MG63 (cell line): ENCODE measurements at regions not wholly inside any gene's neighbourhood (a gene's known extent, or its start where the extent isn't known, plus 50 kb on each side); places are given as distances from the start of the nearest gene placed in this dataset.

Experiments
- DNase-seq: peaks from one replicate; pipeline ENCODE4 v3.0.0-alpha.2; 2020
- H3K27me3 ChIP-seq: fragments of 250-450 bp; sonication (Bioruptor Pico); 2 replicates; pipeline ENCODE4 v1.5.1; 2020; ENCODE audit warnings: mild to moderate bottlenecking, moderate library complexity
- H3K36me3 ChIP-seq: fragments of 250-450 bp; sonication (Bioruptor Pico); 2 replicates; pipeline ENCODE4 v1.5.1; 2020; ENCODE audit warnings: mild to moderate bottlenecking, moderate library complexity
- H3K4me3 ChIP-seq: fragments of 250-450 bp; sonication (Bioruptor Pico); 2 replicates; pipeline ENCODE4 v1.5.1; 2020; ENCODE audit warnings: mild to moderate bottlenecking, moderate library complexity
- H3K9me3 ChIP-seq: fragments of 250-450 bp; sonication (Bioruptor Pico); 2 replicates; pipeline ENCODE4 v1.5.1; 2020; ENCODE audit warnings: mild to moderate bottlenecking, moderate library complexity

- Histone ChIP-seq H3K27me3 (no peaks in the 10 kb centered on the region), H3K36me3 (no peaks in the 10 kb centered on the region), H3K9me3 (no peaks in the 10 kb centered on the region), H3K4me3 (no peak overlapping the region)
- no peak for DNase-seq
These were observed 70.3 kb downstream of the KCNF1 start for GRCh38 chr2:10981941-10982431.

GRCh38 chr2:10982931-10983701, 71.4 kb downstream of the KCNF1 start:
- Histone ChIP-seq H3K9me3 (no peaks in the 10 kb centered on the region), H3K36me3 (no peaks in the 10 kb centered on the region), H3K27me3 (no peaks in the 10 kb centered on the region), H3K4me3 (no peak overlapping the region)
- no peak for DNase-seq

- DNase-seq: no peak
- no peaks in the 10 kb centered on the region for H3K9me3 ChIP-seq
- no peaks in the 10 kb centered on the region for H3K36me3 ChIP-seq
- H3K4me3 ChIP-seq: no peak overlapping the region
- no peaks in the 10 kb centered on the region for H3K27me3 ChIP-seq
These were observed 72.0 kb downstream of the KCNF1 start for GRCh38 chr2:10983711-10984110.

- no peaks in the 10 kb centered on the region for H3K36me3 ChIP-seq
- no peaks in the 10 kb centered on the region for H3K27me3 ChIP-seq
- H3K4me3 ChIP-seq: no peak overlapping the region
- no peaks in the 10 kb centered on the region for H3K9me3 ChIP-seq
- no peak for DNase-seq
These were observed 72.8 kb downstream of the KCNF1 start for GRCh38 chr2:10984418-10985135.

GRCh38 chr2:10985260-10985659, 73.5 kb downstream of the KCNF1 start:
- Histone ChIP-seq H3K36me3 (no peaks in the 10 kb centered on the region), H3K9me3 (no peaks in the 10 kb centered on the region), H3K4me3 (no peak overlapping the region), H3K27me3 (no peaks in the 10 kb centered on the region)
- no peak for DNase-seq

- no peaks in the 10 kb centered on the region for H3K36me3 ChIP-seq
- H3K27me3 ChIP-seq: no peaks in the 10 kb centered on the region
- DNase-seq: no peak
- no peak overlapping the region for H3K4me3 ChIP-seq
- no peaks in the 10 kb centered on the region for H3K9me3 ChIP-seq
These were observed 74.3 kb downstream of the KCNF1 start for GRCh38 chr2:10985901-10986535.

GRCh38 chr2:10987439-10987838, 75.7 kb downstream of the KCNF1 start:
- no peak for DNase-seq
- Histone ChIP-seq H3K36me3 (no peaks in the 10 kb centered on the region), H3K27me3 (no peaks in the 10 kb centered on the region), H3K4me3 (no peak overlapping the region), H3K9me3 (no peaks in the 10 kb centered on the region)

- DNase-seq: no peak
- Histone ChIP-seq H3K9me3 (no peaks in the 10 kb centered on the region), H3K4me3 (no peak overlapping the region), H3K36me3 (no peaks in the 10 kb centered on the region), H3K27me3 (no peaks in the 10 kb centered on the region)
These were observed 76.1 kb downstream of the KCNF1 start for GRCh38 chr2:10987861-10988260.

- Histone ChIP-seq H3K4me3 (no peak overlapping the region), H3K27me3 (no peaks in the 10 kb centered on the region), H3K9me3 (no peaks in the 10 kb centered on the region), H3K36me3 (no peaks in the 10 kb centered on the region)
- DNase-seq: no peak
These were observed 77.4 kb downstream of the KCNF1 start for GRCh38 chr2:10989151-10989550.

GRCh38 chr2:10989782-10990181, 78.0 kb downstream of the KCNF1 start:
- Histone ChIP-seq H3K27me3 (no peaks in the 10 kb centered on the region), H3K9me3 (no peaks in the 10 kb centered on the region), H3K36me3 (no peaks in the 10 kb centered on the region), H3K4me3 (no peak overlapping the region)
- DNase-seq: no peak

- H3K27me3 ChIP-seq: no peaks in the 10 kb centered on the region
- DNase-seq: no peak
These were observed 78.9 kb downstream of the KCNF1 start for GRCh38 chr2:10990561-10991111.

GRCh38 chr2:10992023-10992791, 80.5 kb downstream of the KCNF1 start:
- DNase-seq: no peak
- no peaks in the 10 kb centered on the region for H3K9me3 ChIP-seq
- H3K27me3 ChIP-seq: no peaks in the 10 kb centered on the region
- H3K36me3 ChIP-seq: no peaks in the 10 kb centered on the region
- no peak overlapping the region for H3K4me3 ChIP-seq

More at GRCh38 chr2:10990561-10991111, 78.9 kb downstream of the KCNF1 start:
- Histone ChIP-seq H3K36me3 (no peaks in the 10 kb centered on the region), H3K4me3 (no peak overlapping the region), H3K9me3 (no peaks in the 10 kb centered on the region)

GRCh38 chr2:10993001-10993481, 81.3 kb downstream of the KCNF1 start:
- Histone ChIP-seq H3K27me3 (no peaks in the 10 kb centered on the region), H3K36me3 (no peaks in the 10 kb centered on the region), H3K9me3 (no peaks in the 10 kb centered on the region), H3K4me3 (no peak overlapping the region)
- DNase-seq: peak; percentile 92

GRCh38 chr2:10995366-10995970, 83.7 kb downstream of the KCNF1 start:
- no peak for DNase-seq
- no peaks in the 10 kb centered on the region for H3K27me3 ChIP-seq
- no peaks in the 10 kb centered on the region for H3K36me3 ChIP-seq
- no peaks in the 10 kb centered on the region for H3K9me3 ChIP-seq
- no peak overlapping the region for H3K4me3 ChIP-seq

- H3K27me3 ChIP-seq: no peaks in the 10 kb centered on the region
- H3K4me3 ChIP-seq: no peak overlapping the region
- no peaks in the 10 kb centered on the region for H3K9me3 ChIP-seq
- H3K36me3 ChIP-seq: no peaks in the 10 kb centered on the region
- DNase-seq: no peak
These were observed 92.5 kb downstream of the KCNF1 start for GRCh38 chr2:11004199-11004598.

GRCh38 chr2:11005032-11005431, 93.3 kb downstream of the KCNF1 start:
- Histone ChIP-seq H3K27me3 (no peaks in the 10 kb centered on the region), H3K4me3 (no peak overlapping the region), H3K9me3 (no peaks in the 10 kb centered on the region), H3K36me3 (no peaks in the 10 kb centered on the region)
- no peak for DNase-seq
